ENCODE measurements at regions not wholly inside any gene's neighbourhood (a gene's known extent, or its start where the extent isn't known, plus 50 kb on each side); places are given as distances from the start of the nearest gene placed in this dataset.

GRCh38 chr1:78436961-78437360 lies 53.8 kb upstream of the PTGFR start:
- no peak for ATAC-seq
- no peak for TF ChIP-seq ESRRG (CRISPR knock-in tag; IDR thresholded peaks at IDR 0.05)
- no peak for TF ChIP-seq ARNTL (CRISPR knock-in tag; IDR thresholded peaks at IDR 0.05; ENCODE audit: borderline replicate concordance, low read depth)
- TF ChIP-seq ISL1 (CRISPR knock-in tag; IDR thresholded peaks at IDR 0.05) = no peak
- TF ChIP-seq PPARA (CRISPR knock-in tag; IDR thresholded peaks at IDR 0.05; ENCODE audit: borderline replicate concordance) = no peak
- TF ChIP-seq ZFP3 (CRISPR knock-in tag; IDR thresholded peaks at IDR 0.05) = no peak
- no peak for TF ChIP-seq OSR1 (CRISPR knock-in tag; IDR thresholded peaks at IDR 0.05)
- TF ChIP-seq, protein P1, sequence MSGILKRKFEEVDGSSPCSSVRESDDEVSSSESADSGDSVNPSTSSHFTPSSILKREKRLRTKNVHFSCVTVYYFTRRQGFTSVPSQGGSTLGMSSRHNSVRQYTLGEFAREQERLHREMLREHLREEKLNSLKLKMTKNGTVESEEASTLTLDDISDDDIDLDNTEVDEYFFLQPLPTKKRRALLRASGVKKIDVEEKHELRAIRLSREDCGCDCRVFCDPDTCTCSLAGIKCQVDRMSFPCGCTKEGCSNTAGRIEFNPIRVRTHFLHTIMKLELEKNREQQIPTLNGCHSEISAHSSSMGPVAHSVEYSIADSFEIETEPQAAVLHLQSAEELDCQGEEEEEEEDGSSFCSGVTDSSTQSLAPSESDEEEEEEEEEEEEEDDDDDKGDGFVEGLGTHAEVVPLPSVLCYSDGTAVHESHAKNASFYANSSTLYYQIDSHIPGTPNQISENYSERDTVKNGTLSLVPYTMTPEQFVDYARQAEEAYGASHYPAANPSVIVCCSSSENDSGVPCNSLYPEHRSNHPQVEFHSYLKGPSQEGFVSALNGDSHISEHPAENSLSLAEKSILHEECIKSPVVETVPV (CRISPR knock-in tag; IDR thresholded peaks at IDR 0.05) = no peak
- TF ChIP-seq ZC3H10 (CRISPR knock-in tag; IDR thresholded peaks at IDR 0.05) = no peak
- no peak for TF ChIP-seq CSDC2 (CRISPR knock-in tag; IDR thresholded peaks at IDR 0.05)
- TF ChIP-seq SNAI2 (CRISPR knock-in tag; IDR thresholded peaks at IDR 0.05) = no peak
- no peak for TF ChIP-seq CREB5 (CRISPR knock-in tag; IDR thresholded peaks at IDR 0.05; ENCODE audit: low read depth)
- TF ChIP-seq, protein P2, sequence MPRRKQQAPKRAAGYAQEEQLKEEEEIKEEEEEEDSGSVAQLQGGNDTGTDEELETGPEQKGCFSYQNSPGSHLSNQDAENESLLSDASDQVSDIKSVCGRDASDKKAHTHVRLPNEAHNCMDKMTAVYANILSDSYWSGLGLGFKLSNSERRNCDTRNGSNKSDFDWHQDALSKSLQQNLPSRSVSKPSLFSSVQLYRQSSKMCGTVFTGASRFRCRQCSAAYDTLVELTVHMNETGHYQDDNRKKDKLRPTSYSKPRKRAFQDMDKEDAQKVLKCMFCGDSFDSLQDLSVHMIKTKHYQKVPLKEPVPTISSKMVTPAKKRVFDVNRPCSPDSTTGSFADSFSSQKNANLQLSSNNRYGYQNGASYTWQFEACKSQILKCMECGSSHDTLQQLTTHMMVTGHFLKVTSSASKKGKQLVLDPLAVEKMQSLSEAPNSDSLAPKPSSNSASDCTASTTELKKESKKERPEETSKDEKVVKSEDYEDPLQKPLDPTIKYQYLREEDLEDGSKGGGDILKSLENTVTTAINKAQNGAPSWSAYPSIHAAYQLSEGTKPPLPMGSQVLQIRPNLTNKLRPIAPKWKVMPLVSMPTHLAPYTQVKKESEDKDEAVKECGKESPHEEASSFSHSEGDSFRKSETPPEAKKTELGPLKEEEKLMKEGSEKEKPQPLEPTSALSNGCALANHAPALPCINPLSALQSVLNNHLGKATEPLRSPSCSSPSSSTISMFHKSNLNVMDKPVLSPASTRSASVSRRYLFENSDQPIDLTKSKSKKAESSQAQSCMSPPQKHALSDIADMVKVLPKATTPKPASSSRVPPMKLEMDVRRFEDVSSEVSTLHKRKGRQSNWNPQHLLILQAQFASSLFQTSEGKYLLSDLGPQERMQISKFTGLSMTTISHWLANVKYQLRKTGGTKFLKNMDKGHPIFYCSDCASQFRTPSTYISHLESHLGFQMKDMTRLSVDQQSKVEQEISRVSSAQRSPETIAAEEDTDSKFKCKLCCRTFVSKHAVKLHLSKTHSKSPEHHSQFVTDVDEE (CRISPR knock-in tag; IDR thresholded peaks at IDR 0.05) = no peak
- no peak for TF ChIP-seq TCF4 (CRISPR knock-in tag; IDR thresholded peaks at IDR 0.05; ENCODE audit: borderline replicate concordance)
- no peak for TF ChIP-seq BACH2 (CRISPR knock-in tag; IDR thresholded peaks at IDR 0.05; ENCODE audit: borderline replicate concordance)
- no peak for TF ChIP-seq TOX (CRISPR knock-in tag; IDR thresholded peaks at IDR 0.05; ENCODE audit: borderline replicate concordance)
- no peak for TF ChIP-seq RARB (CRISPR knock-in tag; IDR thresholded peaks at IDR 0.05)
- TF ChIP-seq PATZ1 (CRISPR knock-in tag; IDR thresholded peaks at IDR 0.05; ENCODE audit: borderline replicate concordance) = no peak

DNA sequence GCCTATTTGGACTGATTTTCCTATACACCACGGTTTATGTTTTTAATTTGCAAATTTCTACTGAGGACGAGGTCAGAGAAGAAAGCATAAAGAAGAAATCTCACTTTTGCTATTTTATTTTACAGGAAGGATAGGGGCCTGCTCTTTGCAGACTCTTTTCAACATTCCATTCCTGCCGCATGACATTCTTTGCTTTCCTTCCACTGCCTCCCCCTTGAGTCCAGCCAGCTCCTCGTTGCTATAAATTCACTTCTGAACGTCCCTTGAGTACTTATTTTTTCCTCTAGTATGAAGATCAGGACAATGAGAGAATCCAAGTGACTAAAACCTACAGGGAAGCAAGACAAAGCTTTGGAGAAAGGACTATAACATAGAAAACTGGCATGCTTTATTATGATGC lies 53.4 kb upstream of the PTGFR start:
- ATAC-seq = peak; percentile 30; the same call in 2 of the 3 replicates
- TF ChIP-seq, protein P3, sequence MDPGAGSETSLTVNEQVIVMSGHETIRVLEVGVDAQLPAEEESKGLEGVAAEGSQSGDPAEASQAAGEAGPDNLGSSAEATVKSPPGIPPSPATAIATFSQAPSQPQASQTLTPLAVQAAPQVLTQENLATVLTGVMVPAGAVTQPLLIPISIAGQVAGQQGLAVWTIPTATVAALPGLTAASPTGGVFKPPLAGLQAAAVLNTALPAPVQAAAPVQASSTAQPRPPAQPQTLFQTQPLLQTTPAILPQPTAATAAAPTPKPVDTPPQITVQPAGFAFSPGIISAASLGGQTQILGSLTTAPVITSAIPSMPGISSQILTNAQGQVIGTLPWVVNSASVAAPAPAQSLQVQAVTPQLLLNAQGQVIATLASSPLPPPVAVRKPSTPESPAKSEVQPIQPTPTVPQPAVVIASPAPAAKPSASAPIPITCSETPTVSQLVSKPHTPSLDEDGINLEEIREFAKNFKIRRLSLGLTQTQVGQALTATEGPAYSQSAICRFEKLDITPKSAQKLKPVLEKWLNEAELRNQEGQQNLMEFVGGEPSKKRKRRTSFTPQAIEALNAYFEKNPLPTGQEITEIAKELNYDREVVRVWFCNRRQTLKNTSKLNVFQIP (CRISPR knock-in tag; IDR thresholded peaks at IDR 0.05; ENCODE audit: borderline replicate concordance, low read depth) = no peak
- no peak for TF ChIP-seq ZFP3 (CRISPR knock-in tag; IDR thresholded peaks at IDR 0.05)

DNA sequence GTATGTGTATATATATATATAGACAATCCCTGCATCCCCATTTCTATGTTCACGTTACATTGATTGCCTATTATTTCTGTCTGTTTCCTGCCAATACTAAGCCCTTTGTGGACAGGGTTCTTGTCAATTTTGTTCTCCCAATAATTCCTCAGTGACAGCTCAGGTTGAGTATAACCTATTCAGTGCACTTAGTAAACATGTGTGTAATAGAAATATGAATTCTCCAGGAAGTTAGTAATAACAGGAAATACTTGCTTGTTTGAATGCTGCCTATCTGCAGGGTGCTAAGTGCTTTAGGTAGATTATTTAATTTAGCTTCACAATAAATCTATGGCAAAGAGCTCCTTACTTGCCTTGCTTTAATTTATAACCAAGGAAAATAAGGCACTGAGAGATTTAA lies 52.8 kb upstream of the PTGFR start:
- ATAC-seq = no peak

DNA sequence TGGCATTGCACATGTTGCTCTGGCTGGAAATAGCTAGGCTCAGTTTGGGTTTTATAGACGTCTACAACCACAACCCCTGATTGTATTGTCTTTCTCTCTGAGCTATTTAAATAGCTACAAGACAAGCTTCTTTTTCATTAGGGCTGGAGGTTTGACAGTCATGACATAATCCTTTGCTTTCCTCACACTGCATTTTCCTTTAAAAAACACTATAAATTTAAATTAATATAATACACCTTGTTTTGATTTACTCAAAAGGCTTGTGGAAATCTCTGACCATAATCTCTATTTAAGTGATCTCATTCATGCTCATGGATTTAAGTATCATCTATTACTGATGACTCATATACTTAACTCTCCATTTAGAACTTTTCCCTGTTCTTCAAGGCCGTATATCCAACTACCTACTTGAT lies 50.4 kb upstream of the PTGFR start:
- ATAC-seq = peak; percentile 91
- TF ChIP-seq ZNF8 (CRISPR knock-in tag; IDR thresholded peaks at IDR 0.05) = no peak
- TF ChIP-seq ISL1 (CRISPR knock-in tag; IDR thresholded peaks at IDR 0.05) = peak; percentile 98
- TF ChIP-seq CREB5 (CRISPR knock-in tag; IDR thresholded peaks at IDR 0.05; ENCODE audit: low read depth) = peak; percentile 99
- TF ChIP-seq TOX (CRISPR knock-in tag; IDR thresholded peaks at IDR 0.05; ENCODE audit: borderline replicate concordance) = peak; percentile 83
- TF ChIP-seq, protein P1 (CRISPR knock-in tag; IDR thresholded peaks at IDR 0.05) = peak; percentile 67; the same call in 1 of the 2 replicates
- TF ChIP-seq ZC3H10 (CRISPR knock-in tag; IDR thresholded peaks at IDR 0.05) = peak; percentile 68
- TF ChIP-seq ARNTL (CRISPR knock-in tag; IDR thresholded peaks at IDR 0.05; ENCODE audit: borderline replicate concordance, low read depth) = no peak
- peak; percentile 69; the same call in 1 of the 2 replicates for TF ChIP-seq PATZ1 (CRISPR knock-in tag; IDR thresholded peaks at IDR 0.05; ENCODE audit: borderline replicate concordance)

More for the DNA sequence above, 52.8 kb upstream of the PTGFR start:
- TF ChIP-seq OSR1 (CRISPR knock-in tag; IDR thresholded peaks at IDR 0.05) (no peak), CSDC2 (CRISPR knock-in tag; IDR thresholded peaks at IDR 0.05) (no peak)
